ENCODE measurements at regions not wholly inside any gene's neighbourhood (a gene's known extent, or its start where the extent isn't known, plus 50 kb on each side); places are given as distances from the start of the nearest gene placed in this dataset.

- DNase-seq (ENCODE audit: low read depth in 4 of 4, low spot score in 3 of 4) = no peak
These were observed 312.9 kb upstream of the ARID1B start for GRCh38 chr6:156464100-156464878.

DNA sequence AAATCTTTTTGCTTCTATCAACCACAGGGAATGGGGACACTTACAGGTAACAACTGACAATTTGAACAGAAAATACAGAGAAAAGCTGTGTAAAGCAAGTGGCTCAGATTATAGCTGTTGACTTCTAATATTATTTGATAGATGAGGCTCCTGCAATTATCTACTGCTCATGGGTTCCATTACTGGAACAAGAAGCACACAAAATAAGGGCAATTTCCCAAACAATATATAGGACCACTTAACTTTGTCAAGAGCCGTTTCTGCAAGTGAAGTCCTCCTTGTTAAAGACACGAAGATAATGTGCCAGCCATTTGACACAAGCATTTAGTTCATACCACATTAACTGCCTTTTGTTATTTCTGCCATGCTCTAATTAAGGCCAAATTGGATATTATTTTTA lies 315.5 kb upstream of the ARID1B start:
- DNase-seq (ENCODE audit: low read depth in 4 of 4, low spot score in 3 of 4) = no peak

- DNase-seq (ENCODE audit: low read depth in 4 of 4, low spot score in 3 of 4) = no peak
These were observed 319.6 kb upstream of the ARID1B start for GRCh38 chr6:156457601-156458000.

GRCh38 chr6:156455847-156456246 lies 321.3 kb upstream of the ARID1B start:
- DNase-seq (ENCODE audit: low read depth in 4 of 4, low spot score in 3 of 4) = no peak

DNA sequence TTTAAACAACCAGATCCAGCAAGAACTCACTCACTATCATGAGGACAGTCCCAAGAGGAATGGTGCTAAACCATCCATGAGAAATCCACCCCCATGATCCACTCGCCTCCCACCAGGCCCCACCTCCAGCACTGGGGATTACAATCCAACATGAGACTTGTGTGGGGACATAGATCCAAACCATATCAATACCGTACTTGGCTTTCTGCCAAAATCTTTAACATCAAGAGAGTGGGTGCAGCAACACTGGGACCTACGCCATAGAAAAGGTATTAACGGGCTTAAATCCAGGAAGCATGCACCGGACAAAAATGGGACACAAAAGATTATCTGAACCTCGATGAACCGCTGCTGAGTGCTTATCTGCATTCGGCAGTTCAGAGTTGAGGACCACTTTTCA lies 322.3 kb upstream of the ARID1B start:
- no peak for DNase-seq (ENCODE audit: low read depth in 4 of 4, low spot score in 3 of 4)

GRCh38 chr6:156451726-156452125 lies 325.5 kb upstream of the ARID1B start:
- DNase-seq (ENCODE audit: low read depth in 4 of 4, low spot score in 3 of 4) = no peak

DNA sequence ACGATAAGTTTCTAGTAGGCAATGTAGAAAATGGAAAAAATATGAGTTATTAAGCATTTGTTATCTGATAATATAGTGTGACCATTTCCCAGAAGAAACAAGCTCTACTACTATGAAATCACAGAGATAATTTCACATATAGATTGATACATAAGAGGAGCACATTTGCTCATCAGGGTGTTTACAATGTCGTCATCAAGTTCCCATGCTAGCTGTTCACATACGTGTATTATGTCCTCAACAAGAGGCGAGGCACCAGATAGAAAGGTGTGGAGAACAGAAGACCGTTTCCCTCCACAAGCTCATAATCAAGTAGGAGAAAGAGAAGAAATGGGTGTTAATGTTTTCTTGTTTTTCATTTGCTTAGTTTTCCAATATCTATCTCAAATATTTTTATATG lies 326.1 kb upstream of the ARID1B start:
- DNase-seq (ENCODE audit: low read depth in 4 of 4, low spot score in 3 of 4) = no peak

DNA sequence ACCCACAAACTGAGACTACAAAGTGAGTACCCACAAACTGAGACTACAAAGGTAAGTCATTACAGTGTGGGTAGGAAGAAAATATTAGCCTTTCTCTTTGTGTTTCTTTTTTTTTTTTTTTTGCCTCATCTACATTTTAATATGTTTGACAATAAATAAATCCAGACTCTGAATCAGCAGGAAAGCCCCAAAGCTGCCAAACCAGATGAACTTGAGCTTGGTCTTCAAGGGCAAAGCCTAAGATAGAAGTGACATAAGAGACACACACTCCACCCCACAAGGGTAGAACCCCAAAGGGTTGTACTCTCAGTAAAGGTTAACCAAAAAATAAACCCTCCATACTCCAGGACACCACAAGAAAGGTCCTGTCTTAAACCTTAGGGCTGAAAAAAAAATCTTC lies 326.8 kb upstream of the ARID1B start:
- DNase-seq (ENCODE audit: low read depth in 4 of 4, low spot score in 3 of 4) = no peak

- DNase-seq (ENCODE audit: low read depth in 4 of 4, low spot score in 3 of 4) = no peak
These were observed 327.6 kb upstream of the ARID1B start for GRCh38 chr6:156449569-156449968.

DNA sequence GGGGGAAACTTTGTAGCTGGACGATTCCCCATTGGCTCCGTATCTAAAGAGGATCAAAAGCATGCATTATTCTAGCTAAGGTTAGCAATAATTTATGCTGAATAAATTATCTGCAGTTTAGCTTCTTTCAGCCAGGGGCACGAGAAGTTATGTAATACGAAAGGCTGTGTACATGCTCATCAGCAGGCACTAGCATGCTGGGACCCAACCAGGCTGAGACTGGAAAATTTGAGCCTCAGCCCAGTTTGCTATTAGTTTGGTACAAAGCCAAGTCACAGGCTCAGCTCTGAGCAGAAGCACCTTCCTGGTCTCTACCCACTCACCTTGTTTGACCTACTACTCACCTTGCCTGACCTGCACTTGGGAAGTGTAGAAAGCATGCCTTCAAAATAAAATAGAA lies 328.1 kb upstream of the ARID1B start:
- DNase-seq (ENCODE audit: low read depth in 4 of 4, low spot score in 3 of 4) = no peak

- DNase-seq (ENCODE audit: low read depth in 4 of 4, low spot score in 3 of 4) = no peak
These were observed 328.6 kb upstream of the ARID1B start for GRCh38 chr6:156448579-156448978.

DNA sequence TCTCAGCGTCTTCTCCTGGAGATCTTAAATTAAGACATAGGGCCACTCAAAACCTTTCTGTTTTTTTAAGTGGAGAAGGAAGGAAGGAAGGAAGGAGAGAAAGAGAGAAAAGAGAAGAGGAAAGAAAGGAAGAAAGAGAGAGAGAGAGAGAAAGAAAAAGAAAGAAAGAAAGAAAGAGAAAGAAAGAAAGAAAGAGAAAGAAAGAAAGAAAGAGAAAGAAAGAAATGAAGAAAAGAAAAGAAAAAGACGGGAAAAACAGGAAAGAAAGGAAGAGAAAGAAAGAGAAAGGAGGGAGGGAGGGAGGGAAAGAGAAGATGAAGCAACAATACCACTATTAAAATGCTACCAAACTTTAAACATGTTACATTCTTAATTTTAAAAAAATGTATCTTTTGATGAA lies 336.5 kb upstream of the ARID1B start:
- no peak for DNase-seq (ENCODE audit: low read depth in 4 of 4, low spot score in 3 of 4)

- DNase-seq (ENCODE audit: low read depth in 4 of 4, low spot score in 3 of 4) = no peak
These were observed 338.7 kb upstream of the ARID1B start for GRCh38 chr6:156438350-156438923.

DNA sequence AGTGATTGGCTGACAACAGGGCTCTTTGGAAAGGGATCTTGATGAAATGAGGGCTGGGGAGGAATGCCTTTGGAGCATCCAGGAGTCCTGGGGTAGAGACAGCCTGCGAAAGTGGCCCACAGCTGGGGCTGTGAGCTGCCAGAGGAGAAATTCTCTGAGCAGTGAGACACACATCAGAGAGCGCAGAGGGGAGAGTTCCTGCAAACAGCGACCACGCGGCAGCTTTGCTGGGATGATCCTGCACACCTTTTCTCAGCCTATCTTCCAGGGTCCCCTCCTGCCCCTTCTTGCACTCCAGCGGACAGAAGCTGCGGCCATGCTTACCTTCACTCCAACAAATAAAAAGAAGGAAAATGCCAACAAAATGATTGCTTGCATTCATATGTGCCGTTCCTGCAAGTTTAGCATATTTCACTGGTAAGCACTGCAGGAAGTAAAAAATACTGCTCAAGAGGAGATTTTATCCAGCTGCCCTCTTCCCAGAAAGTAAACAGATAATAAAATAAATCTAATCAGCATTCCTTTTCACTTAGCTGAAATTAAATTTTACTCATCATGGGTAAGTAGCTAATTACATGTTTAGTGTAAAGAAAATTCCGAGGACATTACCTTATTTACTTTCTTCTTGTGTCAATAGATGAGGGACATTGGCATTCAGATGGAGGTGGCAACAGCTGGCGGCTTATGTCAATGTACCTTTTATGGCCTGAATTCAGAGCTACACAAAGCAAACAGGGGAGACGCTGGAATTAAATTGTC lies 339.9 kb upstream of the ARID1B start:
- no peak for DNase-seq (ENCODE audit: low read depth in 4 of 4, low spot score in 3 of 4)

DNA sequence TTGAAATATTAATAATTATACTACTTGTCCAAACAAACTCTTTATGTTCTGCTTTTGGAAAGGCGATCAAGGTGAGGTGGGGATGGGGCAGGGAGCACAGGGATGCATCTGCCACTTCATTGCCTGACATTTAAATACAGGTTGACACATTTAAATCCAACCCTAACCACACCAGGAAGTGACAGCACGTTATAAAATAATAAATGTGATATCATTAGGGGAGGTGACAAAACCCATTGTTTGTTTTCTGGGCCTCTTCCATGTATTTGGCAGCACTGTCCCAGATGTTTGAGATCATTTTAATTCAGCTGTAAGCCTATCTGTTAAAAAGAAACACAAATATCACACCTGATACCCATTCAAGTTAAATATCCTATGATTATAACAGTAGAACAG lies 342.4 kb upstream of the ARID1B start:
- no peak for DNase-seq (ENCODE audit: low read depth in 4 of 4, low spot score in 3 of 4)

- no peak for DNase-seq (ENCODE audit: low read depth in 4 of 4, low spot score in 3 of 4)
These were observed 343.0 kb upstream of the ARID1B start for GRCh38 chr6:156434049-156434794.

DNA sequence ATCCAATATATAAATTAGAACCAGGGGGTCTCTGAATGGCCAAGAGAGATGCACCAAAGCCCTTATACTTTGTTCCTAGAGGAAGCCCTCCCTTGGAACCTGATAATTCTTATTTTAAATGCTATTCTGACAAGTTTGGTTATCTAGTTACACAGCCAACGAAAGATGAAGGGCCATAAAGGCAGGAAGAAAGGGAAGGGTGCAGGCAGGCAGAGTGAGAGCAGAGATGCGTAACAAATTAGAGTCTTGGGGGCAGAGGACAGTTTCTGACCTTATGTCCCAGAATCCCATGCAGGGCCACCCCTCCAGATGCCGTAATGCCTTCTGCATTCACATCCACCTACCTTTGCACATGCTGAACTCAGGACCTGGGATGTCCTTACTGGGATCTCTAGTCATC lies 344.6 kb upstream of the ARID1B start:
- no peak for DNase-seq (ENCODE audit: low read depth in 4 of 4, low spot score in 3 of 4)

DNA sequence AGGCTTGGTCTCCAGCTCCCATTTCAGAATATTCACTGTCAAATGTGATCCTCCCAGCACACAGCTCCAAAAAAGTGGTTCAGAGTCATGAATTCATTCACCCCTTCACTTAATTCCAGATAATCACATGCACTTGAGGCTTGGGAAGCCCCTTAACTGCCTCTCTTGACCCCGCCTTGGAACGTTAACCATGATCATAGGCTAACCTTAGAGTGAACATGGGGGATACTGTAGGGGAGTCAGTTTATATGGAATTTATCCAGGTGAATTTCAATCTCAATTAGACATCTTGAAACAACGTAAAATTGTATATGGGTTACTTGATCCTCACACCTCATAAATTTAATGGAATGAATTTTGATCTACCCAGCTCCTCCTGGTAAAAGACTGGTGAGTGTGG lies 346.8 kb upstream of the ARID1B start:
- DNase-seq (ENCODE audit: low read depth in 4 of 4, low spot score in 3 of 4) = peak in 2 of 4 donors; percentile 20 to 68

DNA sequence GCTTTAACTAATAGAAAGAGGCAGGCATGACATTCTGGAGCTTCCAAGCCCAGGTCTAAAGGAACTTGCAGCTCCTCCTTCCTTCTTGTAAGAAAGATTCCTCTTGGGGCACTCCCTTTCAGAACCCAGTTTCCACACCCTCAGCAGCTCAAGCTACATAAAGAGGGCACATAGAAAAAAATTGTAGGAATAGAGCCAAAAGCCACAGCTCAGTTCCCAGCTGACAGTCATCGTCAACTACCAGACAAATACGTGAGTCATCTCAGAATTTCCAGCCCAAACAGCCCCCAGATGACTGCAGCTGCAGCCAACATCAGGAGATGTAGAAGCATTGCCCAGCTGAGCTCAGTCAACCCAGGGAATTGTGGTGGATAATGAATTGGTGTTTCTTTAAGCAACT lies 349.8 kb upstream of the ARID1B start:
- DNase-seq (ENCODE audit: low read depth in 4 of 4, low spot score in 3 of 4) = no peak

GRCh38 chr6:156425359-156426020 lies 351.7 kb upstream of the ARID1B start:
- DNase-seq (ENCODE audit: low read depth in 4 of 4, low spot score in 3 of 4) = no peak

GRCh38 chr6:156423829-156424228 lies 353.3 kb upstream of the ARID1B start:
- no peak for DNase-seq (ENCODE audit: low read depth in 4 of 4, low spot score in 3 of 4)
